ENCODE measurements at regions not wholly inside any gene's neighbourhood (a gene's known extent, or its start where the extent isn't known, plus 50 kb on each side); places are given as distances from the start of the nearest gene placed in this dataset.

- DNase-seq (ENCODE audit: low spot score in 2 of 2), result no peak
- FAIRE-seq, result no peak
Observed at GRCh38 chr15:93270937-93271467, 182.0 kb upstream of the RGMA start.

- FAIRE-seq, result no peak
- no peak for DNase-seq (ENCODE audit: low spot score in 2 of 2)
Observed at GRCh38 chr15:93268066-93268465, 179.1 kb upstream of the RGMA start.

GRCh38 chr15:93266291-93266690, 177.3 kb upstream of the RGMA start:
- no peak for DNase-seq (ENCODE audit: low spot score in 2 of 2)
- FAIRE-seq, result no peak

GRCh38 chr15:93265111-93265556, 176.1 kb upstream of the RGMA start:
- DNase-seq (ENCODE audit: low spot score in 2 of 2) (no peak), FAIRE-seq (no peak)

- no peak for FAIRE-seq
- DNase-seq (ENCODE audit: low spot score in 2 of 2), result no peak
Observed at GRCh38 chr15:93261845-93262244, 172.8 kb upstream of the RGMA start.

GRCh38 chr15:93257920-93258319, 168.9 kb upstream of the RGMA start:
- FAIRE-seq (no peak), DNase-seq (ENCODE audit: low spot score in 2 of 2) (no peak)

- DNase-seq (ENCODE audit: low spot score in 2 of 2) (no peak), FAIRE-seq (no peak)
Observed at GRCh38 chr15:93253681-93254080, 164.7 kb upstream of the RGMA start.

GRCh38 chr15:93252780-93253179, 163.8 kb upstream of the RGMA start:
- no peak for FAIRE-seq
- DNase-seq (ENCODE audit: low spot score in 2 of 2), result no peak

GRCh38 chr15:93250950-93251349, 161.9 kb upstream of the RGMA start:
- FAIRE-seq (no peak), DNase-seq (ENCODE audit: low spot score in 2 of 2) (no peak)

- no peak for FAIRE-seq
- no peak for DNase-seq (ENCODE audit: low spot score in 2 of 2)
Observed at GRCh38 chr15:93250209-93250608, 161.2 kb upstream of the RGMA start.

GRCh38 chr15:93249623-93250022, 160.6 kb upstream of the RGMA start:
- FAIRE-seq (no peak), DNase-seq (ENCODE audit: low spot score in 2 of 2) (no peak)

GRCh38 chr15:93247466-93248121, 158.6 kb upstream of the RGMA start:
- no peak for FAIRE-seq
- DNase-seq (ENCODE audit: low spot score in 2 of 2), result no peak

- no peak for FAIRE-seq
- no peak for DNase-seq (ENCODE audit: low spot score in 2 of 2)
Observed at GRCh38 chr15:93246266-93247242, 157.5 kb upstream of the RGMA start.

- no peak for DNase-seq (ENCODE audit: low spot score in 2 of 2)
- no peak for FAIRE-seq
Observed at GRCh38 chr15:93245661-93246042, 156.6 kb upstream of the RGMA start.

GRCh38 chr15:93244696-93245660, 156.0 kb upstream of the RGMA start:
- no peak for FAIRE-seq
- no peak for DNase-seq (ENCODE audit: low spot score in 2 of 2)

GRCh38 chr15:93243573-93243972, 154.6 kb upstream of the RGMA start:
- FAIRE-seq (no peak), DNase-seq (ENCODE audit: low spot score in 2 of 2) (no peak)

GRCh38 chr15:93241696-93242585, 152.9 kb upstream of the RGMA start:
- no peak for DNase-seq (ENCODE audit: low spot score in 2 of 2)
- no peak for FAIRE-seq

- no peak for FAIRE-seq
- DNase-seq (ENCODE audit: low spot score in 2 of 2), result no peak
Observed at GRCh38 chr15:93239993-93240392, 151.0 kb upstream of the RGMA start.

- DNase-seq (ENCODE audit: low spot score in 2 of 2) (no peak), FAIRE-seq (no peak)
Observed at GRCh38 chr15:93239591-93239990, 150.6 kb upstream of the RGMA start.
